Hepatic stellate cell (primary cell): ENCODE measurements at regions not wholly inside any gene's neighbourhood (a gene's known extent, or its start where the extent isn't known, plus 50 kb on each side); places are given as distances from the start of the nearest gene placed in this dataset.

Experiments
- DNase-seq: peaks from one replicate; pipeline ENCODE4 v3.0.0; 2011; ENCODE audit warnings: low spot score

- DNase-seq = no peak
These were observed 1504.5 kb downstream of the CDH11 start for GRCh38 chr16:63617047-63617989.

GRCh38 chr16:63614429-63614828 is 1507.4 kb downstream of the CDH11 start:
- DNase-seq = no peak

- DNase-seq = no peak
These were observed 1508.2 kb downstream of the CDH11 start for GRCh38 chr16:63613701-63614100.

GRCh38 chr16:63612462-63613227 is 1509.2 kb downstream of the CDH11 start:
- DNase-seq = no peak

GRCh38 chr16:63606778-63607177 is 1515.1 kb downstream of the CDH11 start:
- DNase-seq = no peak

GRCh38 chr16:63602206-63602927 is 1519.5 kb downstream of the CDH11 start:
- no peak for DNase-seq

- DNase-seq = no peak
These were observed 1525.1 kb downstream of the CDH11 start for GRCh38 chr16:63596716-63597115.

GRCh38 chr16:63592852-63593251 is 1529.0 kb downstream of the CDH11 start:
- DNase-seq = no peak

- DNase-seq = no peak
These were observed 1540.3 kb downstream of the CDH11 start for GRCh38 chr16:63581570-63581969.

- DNase-seq = no peak
These were observed 1542.6 kb upstream of the CDH8 start for GRCh38 chr16:63578791-63579190.

GRCh38 chr16:63577891-63578290 is 1541.7 kb upstream of the CDH8 start:
- DNase-seq = no peak

- DNase-seq = no peak
These were observed 1538.8 kb upstream of the CDH8 start for GRCh38 chr16:63575041-63575440.

- DNase-seq = no peak
These were observed 1531.9 kb upstream of the CDH8 start for GRCh38 chr16:63568164-63568563.

GRCh38 chr16:63563819-63564505 is 1527.7 kb upstream of the CDH8 start:
- no peak for DNase-seq

- DNase-seq = no peak
These were observed 1517.7 kb upstream of the CDH8 start for GRCh38 chr16:63553980-63554379.

GRCh38 chr16:63539276-63539675 is 1503.0 kb upstream of the CDH8 start:
- DNase-seq = no peak

- no peak for DNase-seq
These were observed 1494.7 kb upstream of the CDH8 start for GRCh38 chr16:63530974-63531373.

- DNase-seq = no peak
These were observed 1494.0 kb upstream of the CDH8 start for GRCh38 chr16:63530208-63530607.

- no peak for DNase-seq
These were observed 1491.2 kb upstream of the CDH8 start for GRCh38 chr16:63527404-63527803.

- DNase-seq = no peak
These were observed 1480.2 kb upstream of the CDH8 start for GRCh38 chr16:63516394-63516793.

GRCh38 chr16:63512910-63513309 is 1476.7 kb upstream of the CDH8 start:
- DNase-seq = no peak

GRCh38 chr16:63497408-63497807 is 1461.2 kb upstream of the CDH8 start:
- no peak for DNase-seq
